Fibroblast of lung (primary cell): ENCODE measurements at regions not wholly inside any gene's neighbourhood (a gene's known extent, or its start where the extent isn't known, plus 50 kb on each side); places are given as distances from the start of the nearest gene placed in this dataset.

Experiments
- EZH2 ChIP-seq: IDR thresholded peaks from 2 replicates; pipeline ENCODE4 v1.5.1; 2012; ENCODE audit warnings: low read length, control low read depth, mild to moderate bottlenecking; ENCODE audit errors: missing control alignments
- TF ChIP-seq, protein P1 (sequence below), 2 donors: IDR thresholded peaks in 1 of 2; conservative IDR thresholded peaks in 1 of 2; 1 replicate in 1 of 2; 2 replicates in 1 of 2; pipeline ENCODE4 v1.5.1; 2011 to 2012; ENCODE audit warnings: low read length in 2 of 2, control low read depth in 1 of 2, inconsistent platforms in 1 of 2, low read depth in 1 of 2, mild to moderate bottlenecking in 1 of 2

DNA sequence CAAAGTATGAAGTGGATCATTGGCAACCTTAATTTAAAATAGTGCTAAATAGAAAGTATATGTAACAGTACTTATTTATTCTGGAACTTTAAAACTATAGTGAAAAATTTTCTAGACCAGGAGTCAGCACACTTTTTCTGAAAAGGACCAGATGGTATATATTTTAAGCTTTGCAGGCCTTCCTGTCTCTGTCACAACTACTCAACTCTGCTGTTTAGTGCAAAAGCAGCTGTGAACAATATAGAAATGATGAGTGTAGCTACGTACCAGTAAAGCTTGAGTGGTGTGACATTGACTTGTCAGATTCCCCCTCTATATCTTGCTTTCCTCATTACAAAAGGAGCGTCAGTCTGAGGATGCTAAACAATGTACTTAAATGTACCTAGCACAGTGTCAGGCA, 88.1 kb upstream of the IGFBP3 start:
- TF ChIP-seq, protein P1, sequence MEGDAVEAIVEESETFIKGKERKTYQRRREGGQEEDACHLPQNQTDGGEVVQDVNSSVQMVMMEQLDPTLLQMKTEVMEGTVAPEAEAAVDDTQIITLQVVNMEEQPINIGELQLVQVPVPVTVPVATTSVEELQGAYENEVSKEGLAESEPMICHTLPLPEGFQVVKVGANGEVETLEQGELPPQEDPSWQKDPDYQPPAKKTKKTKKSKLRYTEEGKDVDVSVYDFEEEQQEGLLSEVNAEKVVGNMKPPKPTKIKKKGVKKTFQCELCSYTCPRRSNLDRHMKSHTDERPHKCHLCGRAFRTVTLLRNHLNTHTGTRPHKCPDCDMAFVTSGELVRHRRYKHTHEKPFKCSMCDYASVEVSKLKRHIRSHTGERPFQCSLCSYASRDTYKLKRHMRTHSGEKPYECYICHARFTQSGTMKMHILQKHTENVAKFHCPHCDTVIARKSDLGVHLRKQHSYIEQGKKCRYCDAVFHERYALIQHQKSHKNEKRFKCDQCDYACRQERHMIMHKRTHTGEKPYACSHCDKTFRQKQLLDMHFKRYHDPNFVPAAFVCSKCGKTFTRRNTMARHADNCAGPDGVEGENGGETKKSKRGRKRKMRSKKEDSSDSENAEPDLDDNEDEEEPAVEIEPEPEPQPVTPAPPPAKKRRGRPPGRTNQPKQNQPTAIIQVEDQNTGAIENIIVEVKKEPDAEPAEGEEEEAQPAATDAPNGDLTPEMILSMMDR (conservative IDR thresholded peaks at IDR 0.05 in 1 of 2, IDR thresholded peaks at IDR 0.05 in 1 of 2; ENCODE audit: low read depth in 1 of 2, low read length in 2 of 2), result no peak
- no peak for TF ChIP-seq EZH2
